HEK293 (cell line): ENCODE measurements at regions not wholly inside any gene's neighbourhood (a gene's known extent, or its start where the extent isn't known, plus 50 kb on each side); places are given as distances from the start of the nearest gene placed in this dataset.

ENCODE experiments used
- CTCF ChIA-PET: fragments of 350-600 bp; formaldehyde crosslinking; extraction: SDS; loops from one replicate; lab custom pipeline; 2021; ENCODE audit warnings: antibody characterized with exemption; lab: Yijun Ruan, JAX
- POLR2A ChIA-PET: fragments of 300-600 bp; formaldehyde crosslinking; extraction: SDS; loops from one replicate; lab custom pipeline; 2020; ENCODE audit warnings: antibody characterized with exemption, inconsistent platforms; lab: Yijun Ruan, JAX
- H3K27ac ChIP-seq: fragments of 200-500 bp; sonication (Bioruptor generic); 2 replicates; pipeline ENCODE4 v1.5.1; 2014; ENCODE audit warnings: low read depth, low read length, control low read depth, inconsistent platforms; ENCODE audit errors: extremely low read depth
- H3K36me3 ChIP-seq, 2 experiments: fragments of 200-500 bp in 1 of 2; sonication (Bioruptor generic) in 1 of 2; 1 replicate in 1 of 2; 2 replicates in 1 of 2; pipeline ENCODE4 v1.5.1; 2014 to 2017; ENCODE audit warnings: inconsistent platforms in 2 of 2, low read length in 2 of 2; ENCODE audit not compliant: control insufficient read depth in 2 of 2, insufficient read depth in 1 of 2
- H3K4me1 ChIP-seq: fragments of 200-500 bp; sonication (Bioruptor generic); 2 replicates; pipeline ENCODE4 v1.5.1; 2014; ENCODE audit warnings: mild to moderate bottlenecking, low read length, inconsistent platforms; ENCODE audit not compliant: control insufficient read depth, insufficient read depth
- H3K4me3 ChIP-seq: 2 replicates; pipeline ENCODE4 v1.5.1; 2011; ENCODE audit warnings: low read depth, mild to moderate bottlenecking, control low read depth, low read length, moderate library complexity
- H3K9me3 ChIP-seq: fragments of 200-500 bp; sonication (Bioruptor generic); 2 replicates; pipeline ENCODE4 v1.5.1; 2014; ENCODE audit warnings: low read depth, low read length, inconsistent platforms; ENCODE audit not compliant: control insufficient read depth, insufficient read depth
- HIC1 ChIP-seq: fragments of 450-650 bp; formaldehyde crosslinking; IDR thresholded peaks from 2 replicates; pipeline ENCODE4 v1.5.1; 2016; ENCODE audit warnings: missing biosample characterization, missing genetic modification characterization
- MEIS1 ChIP-seq: sonication (generic); formaldehyde crosslinking; IDR thresholded peaks from 2 replicates; pipeline ENCODE4 v1.8.1; 2022; ENCODE audit warnings: missing genetic modification reagents, mild to moderate bottlenecking, borderline replicate concordance
- REST ChIP-seq: fragments of 450-650 bp; formaldehyde crosslinking; IDR thresholded peaks from 2 replicates; pipeline ENCODE4 v1.5.1; 2016; ENCODE audit warnings: missing biosample characterization, missing genetic modification characterization
- SP7 ChIP-seq: fragments of 450-650 bp; formaldehyde crosslinking; IDR thresholded peaks from 2 replicates; pipeline ENCODE4 v1.5.1; 2016; ENCODE audit warnings: missing biosample characterization, missing genetic modification characterization
- ZBTB26 ChIP-seq: fragments of 450-650 bp; formaldehyde crosslinking; optimal IDR thresholded peaks from 2 replicates; pipeline ENCODE3; 2016; ENCODE audit warnings: missing biosample characterization, mild to moderate bottlenecking, missing genetic modification characterization
- ZNF114 ChIP-seq: fragments of 450-650 bp; formaldehyde crosslinking; IDR thresholded peaks from 2 replicates; pipeline ENCODE4 v1.5.0; 2017; ENCODE audit warnings: missing biosample characterization, missing genetic modification characterization
- ZNF133 ChIP-seq: fragments of 450-650 bp; formaldehyde crosslinking; IDR thresholded peaks from 2 replicates; pipeline ENCODE4 v1.5.1; 2016; ENCODE audit warnings: missing biosample characterization, missing genetic modification characterization
- ZNF138 ChIP-seq: fragments of 450-650 bp; formaldehyde crosslinking; IDR thresholded peaks from 2 replicates; pipeline ENCODE4 v1.5.1; 2016; ENCODE audit warnings: missing biosample characterization, missing genetic modification characterization, borderline replicate concordance
- ZNF211 ChIP-seq: fragments of 450-650 bp; formaldehyde crosslinking; IDR thresholded peaks from 2 replicates; pipeline ENCODE4 v1.5.1; 2016; ENCODE audit warnings: low read depth, missing biosample characterization, missing genetic modification characterization
- ZNF266 ChIP-seq: fragments of 450-650 bp; formaldehyde crosslinking; IDR thresholded peaks from 2 replicates; pipeline ENCODE4 v1.5.1; 2016; ENCODE audit warnings: missing biosample characterization, missing genetic modification characterization, low read depth
- ZNF280C ChIP-seq: fragments of 450-650 bp; formaldehyde crosslinking; IDR thresholded peaks from 2 replicates; pipeline ENCODE4 v1.5.1; 2016; ENCODE audit warnings: missing biosample characterization, missing genetic modification characterization
- ZNF302 ChIP-seq: fragments of 450-650 bp; formaldehyde crosslinking; IDR thresholded peaks from 2 replicates; pipeline ENCODE4 v1.5.1; 2016; ENCODE audit warnings: missing biosample characterization, missing genetic modification characterization, low read depth
- ZNF362 ChIP-seq: fragments of 450-650 bp; formaldehyde crosslinking; IDR thresholded peaks from 2 replicates; pipeline ENCODE4 v1.5.1; 2016; ENCODE audit warnings: missing biosample characterization, missing genetic modification characterization
- ZNF560 ChIP-seq: fragments of 450-650 bp; formaldehyde crosslinking; IDR thresholded peaks from 2 replicates; pipeline ENCODE4 v1.5.1; 2017; ENCODE audit warnings: missing biosample characterization, missing genetic modification characterization, borderline replicate concordance
- ZNF639 ChIP-seq: fragments of 450-650 bp; formaldehyde crosslinking; IDR thresholded peaks from 2 replicates; pipeline ENCODE4 v1.5.1; 2016; ENCODE audit warnings: missing biosample characterization, missing genetic modification characterization
- ZNF692 ChIP-seq: fragments of 450-650 bp; formaldehyde crosslinking; IDR thresholded peaks from 2 replicates; pipeline ENCODE4 v1.5.1; 2016; ENCODE audit warnings: missing biosample characterization, missing genetic modification characterization
- ZNF76 ChIP-seq: fragments of 450-650 bp; formaldehyde crosslinking; IDR thresholded peaks from 2 replicates; pipeline ENCODE4; 2016; ENCODE audit warnings: low read depth, missing biosample characterization, missing genetic modification characterization, borderline replicate concordance
- ZSCAN5A ChIP-seq: fragments of 450-650 bp; formaldehyde crosslinking; IDR thresholded peaks from 2 replicates; pipeline ENCODE4 v1.5.1; 2016; ENCODE audit warnings: missing biosample characterization, missing genetic modification characterization

GRCh38 chr13:99122171-99122570 is 78.5 kb upstream of the UBAC2 start (continued):
- TF ChIP-seq ZNF692 (tag by site-specific recombination), result no peak
- no peak for TF ChIP-seq ZNF133 (tag by site-specific recombination)
- TF ChIP-seq HIC1 (tag by site-specific recombination), result no peak
- TF ChIP-seq ZNF302, result no peak
- no peak for TF ChIP-seq REST
- no peak for TF ChIP-seq ZNF266 (tag by site-specific recombination)
- TF ChIP-seq MEIS1 (CRISPR knock-in tag), result no peak
- no peak for TF ChIP-seq ZNF114 (tag by site-specific recombination)

GRCh38 chr13:99123101-99124045 is 77.3 kb upstream of the UBAC2 start:
- Histone ChIP-seq H3K9me3 (no peaks in the 10 kb centered on the region), H3K4me3 (no peak overlapping the region), H3K36me3 (no peaks in the 10 kb centered on the region), H3K27ac (no peak overlapping the region), H3K4me1 (no peaks in the 10 kb centered on the region)
- ChIA-PET CTCF (interaction anchor here (0.7 to 1.7 kb wide), 2 partner anchors 9 to 314 kb away, joined by 3 read pairs; no protein-coding TSS in a partner anchor), POLR2A (no interaction called here)
- TF ChIP-seq ZNF639 (tag by site-specific recombination), result no peak
- no peak for TF ChIP-seq ZSCAN5A (tag by site-specific recombination)
- TF ChIP-seq ZNF362 (tag by site-specific recombination), result no peak
- TF ChIP-seq SP7, result no peak
- TF ChIP-seq ZNF211 (tag by site-specific recombination), result no peak
- TF ChIP-seq ZNF76, result no peak
- TF ChIP-seq ZBTB26 (tag by site-specific recombination), result no peak
- TF ChIP-seq ZNF280C, result no peak
- TF ChIP-seq ZNF138 (tag by site-specific recombination), result no peak
- TF ChIP-seq ZNF560, result no peak
